Upper lobe of left lung (tissue), 4 donors: ENCODE measurements at regions not wholly inside any gene's neighbourhood (a gene's known extent, or its start where the extent isn't known, plus 50 kb on each side); places are given as distances from the start of the nearest gene placed in this dataset.

Source experiments
- CTCF ChIP-seq, 6 experiments: fragments of 450-650 bp in 4 of 6; fragments of 200-600 bp in 2 of 6; sonication (generic) in 2 of 6; IDR thresholded peaks; one replicate each; pipeline ENCODE4 v1.5.1; 2016 to 2019; ENCODE audit warnings: antibody characterized with exemption in 6 of 6
- POLR2A ChIP-seq, 4 donors: fragments of 450-650 bp; IDR thresholded peaks; one replicate each; pipeline ENCODE4 v1.5.1; 2016 to 2017; ENCODE audit warnings: antibody characterized with exemption in 4 of 4, mild to moderate bottlenecking in 2 of 4
- POLR2AphosphoS5 ChIP-seq, 2 donors: sonication (generic); formaldehyde crosslinking; IDR thresholded peaks; one replicate each; pipeline ENCODE4 v1.5.1; 2017; ENCODE audit warnings: antibody characterized with exemption in 2 of 2

GRCh38 chr6:94414041-94414440, 994.7 kb upstream of the EPHA7 start:
- no peak for TF ChIP-seq CTCF (IDR thresholded peaks at IDR 0.05)
- no peak for TF ChIP-seq POLR2AphosphoS5 (IDR thresholded peaks at IDR 0.05)
- no peak for TF ChIP-seq POLR2A (IDR thresholded peaks at IDR 0.05)
